ENCODE measurements at regions not wholly inside any gene's neighbourhood (a gene's known extent, or its start where the extent isn't known, plus 50 kb on each side); places are given as distances from the start of the nearest gene placed in this dataset.

GRCh38 chr19:31111741-31112140 lies 237.5 kb downstream of the TSHZ3 start:
- no peak overlapping the region for H3K27ac ChIP-seq (ENCODE audit: low read depth in 1 of 2, low read length in 2 of 2)
- no peak for DNase-seq
- intact Hi-C loops (cut with micrococcal nuclease) = no loop called here
- H3K79me2 ChIP-seq (ENCODE audit: insufficient read depth, low read length) = no peaks in the 10 kb centered on the region
- WGBS (ENCODE audit: insufficient coverage) = 100% methylated on average over 2 of the region's 3 CpGs
- no peak overlapping the region for H3K9ac ChIP-seq (ENCODE audit: insufficient read depth, low read length, poor library complexity, severe bottlenecking)
- H3K36me3 ChIP-seq (replicated peaks in 1 of 2; ENCODE audit: control insufficient read depth in 1 of 2, insufficient read depth in 2 of 2, low read length in 2 of 2) = no peaks in the 10 kb centered on the region
- H3K27ac Mint-ChIP-seq = no peak overlapping the region
- H3K4me3 Mint-ChIP-seq = peak overlapping the region in 1 of 2 donors; percentile 17
- no peak overlapping the region for H3K4me2 ChIP-seq (replicated peaks; ENCODE audit: extremely low read depth, low read length, poor library complexity, severe bottlenecking)
- peaks cover 9 to 20% (median 10%) of the 10 kb centered on the region in 3 donors for H3K27me3 Mint-ChIP-seq (ENCODE audit: low read depth in 3 of 3)
- H2AFZ ChIP-seq (ENCODE audit: insufficient read depth, low read depth, low read length, poor library complexity, severe bottlenecking) = no peak overlapping the region
- H3K36me3 Mint-ChIP-seq = no peaks in the 10 kb centered on the region
- no peaks in the 10 kb centered on the region for H3K27me3 ChIP-seq (ENCODE audit: control insufficient read depth in 2 of 2, insufficient read depth in 2 of 2, low read length in 2 of 2)
- H3K4me1 Mint-ChIP-seq = peaks cover 27% of the 10 kb centered on the region
- TF ChIP-seq CTCF (IDR thresholded peaks at IDR 0.05) = no peak
- no peak overlapping the region for H3K4me3 ChIP-seq (replicated peaks in 1 of 3; ENCODE audit: low read depth in 2 of 3, low read length in 3 of 3)
- H4K20me1 ChIP-seq (ENCODE audit: insufficient read depth, low read length) = no peaks in the 10 kb centered on the region
- H3K9me3 Mint-ChIP-seq = no peaks in the 10 kb centered on the region
- no peaks in the 10 kb centered on the region for H3K9me3 ChIP-seq (replicated peaks in 1 of 2; ENCODE audit: control insufficient read depth in 1 of 2, insufficient read depth in 1 of 2, low read length in 2 of 2)
- peaks cover 10 to 19% of the 10 kb centered on the region in 2 donors for H3K4me1 ChIP-seq (ENCODE audit: control insufficient read depth in 1 of 2, insufficient read depth in 2 of 2, low read length in 2 of 2)

- no peak overlapping the region for H3K27ac Mint-ChIP-seq
- no peak for DNase-seq
- 80% methylated on average over 5 of the region's 5 CpGs for WGBS (ENCODE audit: insufficient coverage)
Measured at GRCh38 chr19:31110336-31110735, 238.9 kb downstream of the TSHZ3 start.

More at GRCh38 chr19:31110336-31110735, 238.9 kb downstream of the TSHZ3 start:
- H4K20me1 ChIP-seq (ENCODE audit: insufficient read depth, low read length) = no peaks in the 10 kb centered on the region
- no peaks in the 10 kb centered on the region for H3K9me3 ChIP-seq (replicated peaks in 1 of 2; ENCODE audit: control insufficient read depth in 1 of 2, insufficient read depth in 1 of 2, low read length in 2 of 2)
- no peaks in the 10 kb centered on the region for H3K27me3 ChIP-seq (ENCODE audit: control insufficient read depth in 2 of 2, insufficient read depth in 2 of 2, low read length in 2 of 2)
- H2AFZ ChIP-seq (ENCODE audit: insufficient read depth, low read depth, low read length, poor library complexity, severe bottlenecking) = no peak overlapping the region
- H3K4me1 Mint-ChIP-seq = peaks cover 27% of the 10 kb centered on the region
- no peak overlapping the region for H3K4me3 Mint-ChIP-seq
- H3K27ac ChIP-seq (ENCODE audit: low read depth in 1 of 2, low read length in 2 of 2) = no peak overlapping the region
- H3K9ac ChIP-seq (ENCODE audit: insufficient read depth, low read length, poor library complexity, severe bottlenecking) = no peak overlapping the region
- H3K79me2 ChIP-seq (ENCODE audit: insufficient read depth, low read length) = no peaks in the 10 kb centered on the region
- peaks cover 10 to 19% of the 10 kb centered on the region in 2 donors for H3K4me1 ChIP-seq (ENCODE audit: control insufficient read depth in 1 of 2, insufficient read depth in 2 of 2, low read length in 2 of 2)
- no peak for TF ChIP-seq CTCF (IDR thresholded peaks at IDR 0.05)
- H3K36me3 ChIP-seq (replicated peaks in 1 of 2; ENCODE audit: control insufficient read depth in 1 of 2, insufficient read depth in 2 of 2, low read length in 2 of 2) = no peaks in the 10 kb centered on the region
- no peaks in the 10 kb centered on the region for H3K36me3 Mint-ChIP-seq
- intact Hi-C loops (cut with micrococcal nuclease) = no loop called here
- H3K9me3 Mint-ChIP-seq = no peaks in the 10 kb centered on the region
- no peak overlapping the region for H3K4me2 ChIP-seq (replicated peaks; ENCODE audit: extremely low read depth, low read length, poor library complexity, severe bottlenecking)
- no peak overlapping the region for H3K4me3 ChIP-seq (replicated peaks in 1 of 3; ENCODE audit: low read depth in 2 of 3, low read length in 3 of 3)
- H3K27me3 Mint-ChIP-seq (ENCODE audit: low read depth in 3 of 3) = peaks cover 9 to 20% (median 10%) of the 10 kb centered on the region in 3 donors
